ENCODE measurements at regions not wholly inside any gene's neighbourhood (a gene's known extent, or its start where the extent isn't known, plus 50 kb on each side); places are given as distances from the start of the nearest gene placed in this dataset.
"Not testable (repeated sequence)": the region's sequence is repeated elsewhere in the genome, so short reads cannot be mapped to it uniquely, and the experiment has no call there.

DNA sequence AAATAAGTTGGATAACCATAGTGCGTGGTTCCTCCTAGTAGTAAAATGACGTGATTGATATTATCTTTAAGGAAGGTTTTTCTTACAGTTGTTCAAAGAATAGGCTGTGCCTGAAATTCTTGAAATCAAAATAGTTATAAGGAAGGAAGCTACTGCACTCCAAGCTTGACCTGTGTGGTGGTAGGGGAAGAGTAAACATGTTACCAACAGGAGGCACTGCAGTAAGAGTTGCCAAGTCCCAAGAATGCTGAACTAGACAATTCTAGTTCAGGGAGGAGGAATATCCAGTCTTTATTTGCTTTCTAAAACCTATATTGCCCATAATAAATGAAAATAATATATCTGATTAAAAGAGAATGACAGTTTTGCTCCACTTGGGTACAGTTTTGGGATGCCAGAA, 764.5 kb downstream of the TMTC2 start:
- H3K4me3 ChIP-seq: no peak overlapping the region
- no peaks in the 10 kb centered on the region for H3K4me1 ChIP-seq
- no peak for FAIRE-seq
- no peak for DNase-seq (ENCODE audit: low read depth in 1 of 2, low spot score in 1 of 2)
- no peak for ATAC-seq
- CTCF ChIA-PET: no interaction called here
- POLR2A ChIA-PET: no interaction called here
- H3K9me3 ChIP-seq: no peaks in the 10 kb centered on the region
- 30% methylated on average over 2 of the region's 2 CpGs for WGBS (ENCODE audit: missing lambda C conversion rate)
- H3K27ac ChIP-seq: no peak overlapping the region
- TF ChIP-seq CBX2 (IDR thresholded peaks at IDR 0.05; ENCODE audit: borderline replicate concordance, low read depth) (no peak), BHLHE40 (IDR thresholded peaks at IDR 0.05; ENCODE audit: low read depth, low read length) (no peak), PHF8 (IDR thresholded peaks at IDR 0.05; ENCODE audit: borderline replicate concordance, low read depth) (no peak), USF2 (IDR thresholded peaks at IDR 0.05) (no peak), MAZ (IDR thresholded peaks at IDR 0.05; ENCODE audit: borderline replicate concordance, low read depth, low read length) (no peak), KDM5A (IDR thresholded peaks at IDR 0.05) (no peak)
- H3K4me2 ChIP-seq: no peak overlapping the region

GRCh38 chr12:83434600-83434999, 747.9 kb downstream of the TMTC2 start:
- CTCF ChIA-PET: no interaction called here

DNA sequence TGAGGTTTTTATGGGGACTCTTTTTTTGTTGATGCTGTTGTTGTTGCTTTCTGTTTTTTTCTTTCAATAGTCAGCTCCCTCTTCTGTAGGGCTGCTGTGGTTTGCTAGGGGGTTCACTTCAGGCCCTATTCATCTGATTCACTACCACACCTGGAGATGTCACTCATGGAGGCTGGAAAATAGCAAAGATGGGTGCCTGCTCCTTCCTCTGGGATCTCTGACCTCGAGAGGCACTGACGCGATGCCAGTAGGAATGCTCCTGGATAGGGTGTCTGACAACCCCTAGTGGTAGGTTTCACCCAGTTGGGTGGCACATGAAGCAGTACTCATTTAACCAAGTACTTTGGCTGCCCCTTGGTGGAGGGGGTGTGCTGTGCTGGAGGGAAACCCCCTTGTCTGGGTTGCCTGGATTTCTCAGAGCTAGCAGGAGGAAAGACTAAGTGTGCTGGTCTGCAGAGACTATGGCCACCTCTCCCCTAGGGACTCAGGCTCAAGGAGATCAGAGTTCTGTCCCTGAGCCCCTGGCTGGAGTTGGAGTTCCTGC, 745.5 kb downstream of the TMTC2 start:
- FAIRE-seq: no peak
- no peak for ATAC-seq
- DNase-seq (ENCODE audit: low read depth in 1 of 2, low spot score in 1 of 2): no peak
- TF ChIP-seq USF2 (IDR thresholded peaks at IDR 0.05): no peak
- Histone ChIP-seq H3K27ac (no peak overlapping the region), H3K4me2 (no peak overlapping the region), H3K4me1 (no peaks in the 10 kb centered on the region), H3K9me3 (no peaks in the 10 kb centered on the region; the same call in 2 of the 3 replicates), H3K4me3 (no peak overlapping the region)
- CTCF ChIA-PET: no interaction called here
- no CpG with 5 or more reads among the region's 3 CpGs for WGBS (ENCODE audit: missing lambda C conversion rate)
- POLR2A ChIA-PET: no interaction called here

More at GRCh38 chr12:83434600-83434999, 747.9 kb downstream of the TMTC2 start:
- ATAC-seq: no peak
- no peak overlapping the region for H3K27ac ChIP-seq
- no peak overlapping the region for H3K4me3 ChIP-seq
- no peaks in the 10 kb centered on the region for H3K4me1 ChIP-seq
- H3K9me3 ChIP-seq: no peaks in the 10 kb centered on the region
- no peak overlapping the region for H3K4me2 ChIP-seq
- TF ChIP-seq RFX5 (IDR thresholded peaks at IDR 0.05) (no peak), RNF2 (IDR thresholded peaks at IDR 0.05; ENCODE audit: borderline replicate concordance, low read depth) (no peak), KDM5A (IDR thresholded peaks at IDR 0.05) (no peak), PHF8 (IDR thresholded peaks at IDR 0.05; ENCODE audit: borderline replicate concordance, low read depth) (no peak), MAX (IDR thresholded peaks at IDR 0.05) (no peak), RCOR1 (IDR thresholded peaks at IDR 0.05; ENCODE audit: low read depth, low read length) (no peak), ESRRA (IDR thresholded peaks at IDR 0.05; ENCODE audit: borderline replicate concordance, low read length) (no peak), ZFP36 (IDR thresholded peaks at IDR 0.05; ENCODE audit: borderline replicate concordance, partially characterized antibody) (no peak), JUN (IDR thresholded peaks at IDR 0.05) (no peak), MAZ (IDR thresholded peaks at IDR 0.05; ENCODE audit: borderline replicate concordance, low read depth, low read length) (no peak), HOXB13 (CRISPR knock-in tag; IDR thresholded peaks at IDR 0.05; ENCODE audit: low read depth) (no peak), EHF (CRISPR knock-in tag; IDR thresholded peaks at IDR 0.05) (no peak)
- TF ChIP-seq, protein P1, sequence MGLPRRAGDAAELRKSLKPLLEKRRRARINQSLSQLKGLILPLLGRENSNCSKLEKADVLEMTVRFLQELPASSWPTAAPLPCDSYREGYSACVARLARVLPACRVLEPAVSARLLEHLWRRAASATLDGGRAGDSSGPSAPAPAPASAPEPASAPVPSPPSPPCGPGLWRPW (IDR thresholded peaks at IDR 0.05): no peak
- WGBS (ENCODE audit: missing lambda C conversion rate): 0% methylated on average over 1 of the region's 1 CpG
- peak; percentile 32 for FAIRE-seq
- POLR2A ChIA-PET: no interaction called here
- DNase-seq (ENCODE audit: low read depth in 1 of 2, low spot score in 1 of 2): no peak

DNA sequence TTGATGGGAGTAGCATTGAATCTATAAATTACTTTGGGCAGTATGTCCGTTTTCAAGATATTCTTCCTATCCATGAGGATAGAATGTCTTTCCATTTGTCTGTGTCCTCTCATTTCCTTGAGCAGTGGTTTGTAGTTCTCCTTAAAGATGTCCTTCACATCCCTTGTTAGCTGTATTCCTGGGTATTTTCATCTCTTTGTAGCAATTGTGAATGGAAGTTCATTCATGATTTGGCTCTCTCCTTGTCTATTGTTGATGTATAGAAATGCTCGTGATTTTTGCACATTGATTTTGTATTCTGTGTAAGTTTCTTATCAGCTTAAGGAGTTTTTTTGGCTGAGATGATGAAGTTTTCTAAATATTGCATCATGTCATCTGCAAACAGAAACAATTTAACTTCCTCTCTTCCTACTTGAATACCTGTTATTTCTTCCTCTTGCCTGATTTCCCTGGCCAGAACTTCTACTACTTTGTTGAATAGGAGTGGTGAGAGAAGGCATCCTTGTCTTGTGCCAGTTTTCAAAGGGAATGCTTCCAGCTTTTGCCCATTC, 741.0 kb downstream of the TMTC2 start:
- H3K9me3 ChIP-seq; H3K27ac ChIP-seq; H3K4me3 ChIP-seq; ATAC-seq; CTCF ChIA-PET; H3K4me2 ChIP-seq; POLR2A ChIA-PET; DNase-seq (ENCODE audit: low read depth in 1 of 2, low spot score in 1 of 2); FAIRE-seq; H3K4me1 ChIP-seq: not testable (repeated sequence)
- WGBS (ENCODE audit: missing lambda C conversion rate): 2% methylated on average over 2 of the region's 2 CpGs

Data from A549 (cell line).